Nephron (organoid): ENCODE measurements at regions not wholly inside any gene's neighbourhood (a gene's known extent, or its start where the extent isn't known, plus 50 kb on each side); places are given as distances from the start of the nearest gene placed in this dataset.
"Not testable (repeated sequence)": the region's sequence is repeated elsewhere in the genome, so short reads cannot be mapped to it uniquely, and the experiment has no call there.

Experiments used
- H3K27ac Mint-ChIP-seq, 3 experiments: 2 replicates each; pipeline ENCODE4 v1.8.0; 2020; ENCODE audit warnings: mixed read lengths in 3 of 3, mild to moderate bottlenecking in 2 of 3, moderate library complexity in 1 of 3
- H3K27me3 Mint-ChIP-seq: 2 replicates; pipeline ENCODE4 v1.8.0; 2021; ENCODE audit warnings: low read depth, mild to moderate bottlenecking, moderate library complexity, mixed read lengths
- H3K36me3 Mint-ChIP-seq: 2 replicates; pipeline ENCODE4 v1.8.0; 2020; ENCODE audit warnings: low read depth, mixed read lengths
- H3K4me1 Mint-ChIP-seq: 2 replicates; pipeline ENCODE4 v1.8.0; 2020; ENCODE audit warnings: mixed read lengths
- H3K4me3 Mint-ChIP-seq, 3 experiments: 2 replicates each; pipeline ENCODE4 v1.8.0; 2020; ENCODE audit warnings: mild to moderate bottlenecking in 3 of 3, mixed read lengths in 3 of 3, moderate library complexity in 2 of 3
- H3K9me3 Mint-ChIP-seq: 2 replicates; pipeline ENCODE4 v1.8.0; 2020; ENCODE audit warnings: mixed read lengths
- TF ChIP-seq, protein P1 (sequence below), 3 experiments: fragments of 200-600 bp; sonication (generic); IDR thresholded peaks; one replicate each; pipeline ENCODE4 v1.5.0; 2021; ENCODE audit warnings: antibody characterized with exemption in 3 of 3; ENCODE audit not compliant: unreplicated experiment in 3 of 3

DNA sequence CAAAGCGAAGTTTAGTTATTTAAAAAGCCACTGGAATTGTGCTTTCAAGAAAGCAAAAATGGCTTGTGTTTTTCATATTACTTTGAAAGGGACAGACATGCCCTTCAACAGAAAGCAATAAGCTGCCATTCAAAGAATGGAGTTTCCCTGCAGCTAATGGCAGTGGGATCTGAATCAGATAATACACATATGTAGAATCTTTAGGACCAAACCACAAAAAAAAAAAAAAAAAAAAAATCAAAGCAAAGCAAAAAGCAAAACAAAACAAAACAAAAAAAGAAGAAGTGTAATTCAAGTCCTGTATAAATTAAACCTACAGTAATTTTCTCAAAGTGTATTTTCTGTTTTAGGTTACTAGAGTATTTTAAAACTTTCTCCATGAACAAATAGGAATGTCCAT, 63.6 kb upstream of the ZNF217 start:
- Mint-ChIP-seq H3K4me3 (no peak overlapping the region), H3K4me1 (peaks cover 57% of the 10 kb centered on the region), H3K27ac (peak overlapping the region; percentile 34 to 80 (median 46)), H3K36me3 (no peaks in the 10 kb centered on the region), H3K27me3 (no peaks in the 10 kb centered on the region), H3K9me3 (no peaks in the 10 kb centered on the region)
- TF ChIP-seq, protein P1, sequence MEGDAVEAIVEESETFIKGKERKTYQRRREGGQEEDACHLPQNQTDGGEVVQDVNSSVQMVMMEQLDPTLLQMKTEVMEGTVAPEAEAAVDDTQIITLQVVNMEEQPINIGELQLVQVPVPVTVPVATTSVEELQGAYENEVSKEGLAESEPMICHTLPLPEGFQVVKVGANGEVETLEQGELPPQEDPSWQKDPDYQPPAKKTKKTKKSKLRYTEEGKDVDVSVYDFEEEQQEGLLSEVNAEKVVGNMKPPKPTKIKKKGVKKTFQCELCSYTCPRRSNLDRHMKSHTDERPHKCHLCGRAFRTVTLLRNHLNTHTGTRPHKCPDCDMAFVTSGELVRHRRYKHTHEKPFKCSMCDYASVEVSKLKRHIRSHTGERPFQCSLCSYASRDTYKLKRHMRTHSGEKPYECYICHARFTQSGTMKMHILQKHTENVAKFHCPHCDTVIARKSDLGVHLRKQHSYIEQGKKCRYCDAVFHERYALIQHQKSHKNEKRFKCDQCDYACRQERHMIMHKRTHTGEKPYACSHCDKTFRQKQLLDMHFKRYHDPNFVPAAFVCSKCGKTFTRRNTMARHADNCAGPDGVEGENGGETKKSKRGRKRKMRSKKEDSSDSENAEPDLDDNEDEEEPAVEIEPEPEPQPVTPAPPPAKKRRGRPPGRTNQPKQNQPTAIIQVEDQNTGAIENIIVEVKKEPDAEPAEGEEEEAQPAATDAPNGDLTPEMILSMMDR (IDR thresholded peaks at IDR 0.05; ENCODE audit: unreplicated experiment in 3 of 3): no peak

DNA sequence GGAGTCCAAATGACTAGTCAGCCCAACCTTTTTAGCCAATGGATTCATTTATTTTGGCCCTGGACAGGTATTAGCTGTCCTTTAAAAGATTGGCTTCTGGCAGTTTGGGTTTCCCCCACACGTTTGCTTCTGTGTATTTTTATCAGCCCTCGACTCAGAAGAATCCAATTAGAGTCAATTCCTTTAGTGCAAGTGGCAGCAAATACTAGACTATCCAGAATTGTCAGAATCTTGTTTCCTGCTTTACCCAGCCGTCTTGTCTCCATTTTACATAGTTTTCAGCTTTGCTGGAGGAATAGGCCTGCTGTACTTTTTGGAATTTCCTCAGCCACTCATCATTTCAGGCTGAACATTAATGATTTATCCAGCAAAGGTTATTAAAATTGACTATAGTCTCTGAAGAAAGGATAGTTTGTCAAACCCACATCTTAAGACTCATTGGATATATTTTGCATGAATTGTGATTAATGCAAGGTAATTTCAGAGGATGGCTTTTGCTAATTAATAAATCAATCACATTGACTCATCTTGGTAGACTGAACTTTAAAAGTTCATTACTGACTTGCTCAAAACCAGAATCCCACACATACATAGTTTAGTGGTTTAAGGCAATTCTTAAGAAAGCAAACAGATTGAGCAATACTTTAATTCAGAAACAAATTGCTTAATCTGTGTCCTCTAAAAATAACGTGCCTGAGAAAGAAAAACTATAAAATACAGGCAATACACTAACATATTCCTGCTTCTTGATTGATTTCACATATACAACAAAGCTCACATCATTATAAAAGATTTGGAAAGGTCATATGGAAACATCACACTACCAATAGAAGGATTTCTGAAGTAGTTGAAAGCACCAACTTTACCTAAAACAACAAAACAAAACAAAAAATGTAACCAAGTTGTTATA, 62.9 kb upstream of the ZNF217 start:
- Mint-ChIP-seq H3K9me3 (no peaks in the 10 kb centered on the region), H3K36me3 (no peaks in the 10 kb centered on the region), H3K4me1 (peaks cover 57% of the 10 kb centered on the region), H3K4me3 (no peak overlapping the region), H3K27ac (peak overlapping the region; percentile 51 to 80 (median 53)), H3K27me3 (no peaks in the 10 kb centered on the region)
- TF ChIP-seq, protein P1 (IDR thresholded peaks at IDR 0.05; ENCODE audit: unreplicated experiment in 3 of 3): no peak

DNA sequence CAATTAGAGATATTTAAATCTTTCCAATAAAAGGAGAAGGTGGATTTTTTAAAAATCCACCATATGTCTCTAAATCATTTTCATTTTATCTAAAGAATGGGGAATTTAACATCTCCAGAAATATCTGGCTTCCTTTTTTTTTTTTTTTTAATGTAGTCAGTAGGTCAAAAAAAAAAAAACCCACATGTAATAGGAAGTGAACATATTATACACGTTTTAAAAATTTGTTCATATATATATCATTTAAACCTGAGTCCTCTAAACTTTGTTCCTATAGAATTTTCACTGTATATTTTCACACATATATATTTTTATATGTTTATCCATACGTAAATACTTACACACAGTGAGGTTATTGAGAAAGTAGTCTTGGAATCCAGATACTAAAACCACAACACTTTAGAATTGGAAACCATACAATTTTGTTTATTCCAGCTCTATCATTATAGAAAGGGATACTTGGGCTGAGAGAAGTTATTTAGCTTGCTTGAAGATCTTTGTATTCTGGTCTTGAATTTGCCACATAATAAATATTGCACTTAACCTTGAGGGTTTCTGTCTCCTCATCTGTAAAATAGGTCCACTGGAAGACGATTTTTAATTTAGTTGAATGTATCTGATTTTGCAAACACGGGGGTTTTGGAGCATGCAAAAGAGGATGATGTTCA, 62.1 kb upstream of the ZNF217 start:
- Mint-ChIP-seq H3K27ac (peak overlapping the region; percentile 51 to 80 (median 53)), H3K4me1 (peaks cover 50% of the 10 kb centered on the region), H3K27me3 (no peaks in the 10 kb centered on the region), H3K9me3 (no peaks in the 10 kb centered on the region), H3K36me3 (no peaks in the 10 kb centered on the region), H3K4me3 (no peak overlapping the region)
- TF ChIP-seq, protein P1 (IDR thresholded peaks at IDR 0.05; ENCODE audit: unreplicated experiment in 3 of 3): no peak

DNA sequence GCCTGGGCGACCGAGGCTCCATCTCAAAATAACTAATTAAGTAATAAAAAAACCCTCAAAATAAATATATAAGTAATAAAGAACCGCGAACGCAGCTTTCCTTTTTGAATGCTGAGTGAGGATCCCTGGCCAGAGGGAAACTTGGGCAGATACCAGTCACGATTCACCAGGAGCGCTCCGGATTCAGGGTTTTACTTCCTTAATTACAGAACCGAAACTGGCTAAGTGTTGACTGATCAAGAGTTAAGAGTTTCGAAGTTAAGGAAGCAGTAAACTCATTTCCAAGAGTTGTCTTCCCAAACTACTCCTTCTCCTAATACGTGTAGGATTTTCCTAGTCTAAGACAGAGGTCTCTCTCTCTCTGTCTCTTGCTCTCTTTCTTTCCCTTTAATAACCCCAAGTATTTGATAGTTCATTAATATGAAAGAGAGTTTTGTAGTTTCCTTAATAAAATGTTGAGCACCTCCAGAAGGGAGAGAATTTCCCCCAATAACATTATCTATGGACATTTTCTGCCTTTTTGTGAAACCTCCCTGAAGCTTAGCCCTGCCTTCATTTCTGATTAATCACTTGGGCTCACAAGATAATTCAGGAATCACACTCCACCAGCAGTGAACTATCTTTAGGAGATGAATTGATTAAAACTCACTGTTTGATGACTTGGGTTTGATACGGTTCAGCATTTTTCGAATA, 61.4 kb upstream of the ZNF217 start:
- Mint-ChIP-seq H3K27ac (no peak overlapping the region), H3K4me3 (no peak overlapping the region), H3K4me1 (peaks cover 44% of the 10 kb centered on the region), H3K36me3 (no peaks in the 10 kb centered on the region), H3K9me3 (no peaks in the 10 kb centered on the region), H3K27me3 (no peaks in the 10 kb centered on the region)
- TF ChIP-seq, protein P1 (IDR thresholded peaks at IDR 0.05; ENCODE audit: unreplicated experiment in 3 of 3): no peak

DNA sequence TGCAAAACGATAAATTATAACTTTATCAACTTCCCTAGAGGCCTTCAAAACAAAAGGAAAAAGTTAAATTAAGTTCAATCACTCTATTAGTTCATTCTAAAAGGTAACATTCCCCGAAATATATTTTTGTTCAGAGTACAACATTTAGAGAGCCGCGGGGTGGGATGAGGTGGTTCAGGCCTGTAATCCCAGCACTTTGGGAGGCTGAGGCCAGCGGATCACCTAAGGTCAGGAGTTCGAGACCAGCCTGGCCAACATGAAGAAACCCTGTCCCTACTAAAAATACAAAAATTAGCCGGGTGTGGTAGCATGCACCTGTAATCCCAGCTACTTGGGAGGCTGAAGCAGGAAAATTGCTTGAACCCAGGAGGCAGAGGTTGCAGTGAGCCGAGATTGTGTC, 60.9 kb upstream of the ZNF217 start:
- H3K27ac Mint-ChIP-seq, H3K9me3 Mint-ChIP-seq, H3K36me3 Mint-ChIP-seq, H3K27me3 Mint-ChIP-seq, H3K4me3 Mint-ChIP-seq: not testable (repeated sequence)
- peaks cover 44% of the 10 kb centered on the region for H3K4me1 Mint-ChIP-seq

DNA sequence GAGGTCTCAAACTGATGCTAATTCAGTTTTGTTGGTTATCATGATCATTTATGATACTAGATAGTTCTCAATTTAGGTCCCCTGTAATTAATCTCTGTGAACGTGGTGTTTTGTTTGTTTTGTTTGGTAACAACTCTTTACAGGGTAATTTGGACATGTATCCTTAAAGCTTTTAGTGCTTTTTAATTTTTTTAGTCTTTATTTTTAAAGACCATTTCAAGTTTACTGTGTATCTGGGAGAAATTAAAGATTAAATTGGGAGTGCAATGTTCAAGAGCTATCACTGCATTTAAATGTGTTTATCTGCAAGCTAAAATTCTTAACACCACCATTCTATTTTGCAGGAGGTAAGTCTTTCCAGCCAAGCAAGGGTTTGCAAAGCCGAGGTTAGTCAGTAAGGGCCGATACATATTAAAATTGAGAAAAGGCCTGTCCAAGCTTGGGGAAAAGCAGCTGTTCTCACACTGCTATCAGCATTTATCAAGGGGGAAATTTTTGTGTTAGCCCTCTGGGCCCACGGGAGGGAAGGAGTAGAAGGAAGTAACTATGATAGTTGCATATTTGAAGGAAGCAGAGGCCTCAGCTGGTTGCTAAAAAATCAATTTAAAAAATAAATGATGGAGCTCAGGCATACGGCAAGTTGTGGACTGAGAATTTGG, 59.3 kb upstream of the ZNF217 start:
- Mint-ChIP-seq H3K4me3 (no peak overlapping the region), H3K4me1 (peaks cover 39% of the 10 kb centered on the region), H3K27ac (peak overlapping the region; percentile 76 to 82 (median 79)), H3K9me3 (no peaks in the 10 kb centered on the region), H3K36me3 (no peaks in the 10 kb centered on the region), H3K27me3 (peaks cover 4% of the 10 kb centered on the region)
- TF ChIP-seq, protein P1 (IDR thresholded peaks at IDR 0.05; ENCODE audit: unreplicated experiment in 3 of 3): no peak
